SJCRH30 (cell line): ENCODE measurements at regions not wholly inside any gene's neighbourhood (a gene's known extent, or its start where the extent isn't known, plus 50 kb on each side); places are given as distances from the start of the nearest gene placed in this dataset.
"Not testable (repeated sequence)": the region's sequence is repeated elsewhere in the genome, so short reads cannot be mapped to it uniquely, and the experiment has no call there.

Experiments
- DNase-seq, 2 experiments: peaks; one replicate each; pipeline ENCODE4 v3.0.0-alpha.2; 2015 to 2020
- H3K27ac ChIP-seq: fragments of 250-450 bp; sonication (Bioruptor Pico); 2 replicates; pipeline ENCODE4 v1.5.1; 2020; ENCODE audit warnings: mild to moderate bottlenecking, moderate library complexity
- H3K27me3 ChIP-seq: fragments of 250-450 bp; sonication (Bioruptor Pico); 2 replicates; pipeline ENCODE4 v1.5.1; 2020; ENCODE audit warnings: mild to moderate bottlenecking, moderate library complexity
- H3K36me3 ChIP-seq: fragments of 250-450 bp; sonication (Bioruptor Pico); 2 replicates; pipeline ENCODE4 v1.5.1; 2020; ENCODE audit warnings: mild to moderate bottlenecking, moderate library complexity
- H3K4me1 ChIP-seq: fragments of 250-450 bp; sonication (Bioruptor Pico); 2 replicates; pipeline ENCODE4 v1.5.1; 2020; ENCODE audit warnings: mild to moderate bottlenecking, moderate library complexity
- H3K4me3 ChIP-seq: fragments of 250-450 bp; sonication (Bioruptor Pico); 2 replicates; pipeline ENCODE4 v1.5.1; 2020; ENCODE audit warnings: mild to moderate bottlenecking, moderate library complexity
- H3K9me3 ChIP-seq: fragments of 250-450 bp; sonication (Bioruptor Pico); replicated peaks from 2 replicates; pipeline ENCODE4 v1.5.1; 2020; ENCODE audit warnings: mild to moderate bottlenecking, moderate library complexity

DNA sequence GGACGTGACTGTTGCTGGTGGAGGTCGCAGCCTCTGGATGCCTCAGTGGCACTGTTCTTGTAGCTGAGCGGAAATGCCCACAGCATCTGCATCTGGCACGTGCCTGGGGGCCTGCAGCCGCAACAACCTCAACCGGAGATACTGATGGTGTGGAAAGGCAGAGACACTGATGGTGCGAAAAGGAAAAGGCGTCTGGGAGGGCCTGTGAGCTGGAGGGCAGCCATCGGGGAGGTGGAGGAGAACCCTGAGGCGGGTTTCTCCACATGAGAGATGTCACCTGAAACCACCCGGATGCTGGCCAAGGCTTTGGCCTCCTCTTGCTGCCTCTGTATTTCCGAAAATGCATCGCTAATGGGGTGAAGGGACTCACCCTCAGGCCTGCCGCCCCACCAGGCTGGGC lies 284.8 kb upstream of the WSB1 start:
- H3K36me3 ChIP-seq = no peaks in the 10 kb centered on the region
- H3K27ac ChIP-seq = no peak overlapping the region
- H3K4me1 ChIP-seq = no peaks in the 10 kb centered on the region
- no peak for DNase-seq
- no peaks in the 10 kb centered on the region for H3K9me3 ChIP-seq
- H3K27me3 ChIP-seq = no peaks in the 10 kb centered on the region
- H3K4me3 ChIP-seq = no peak overlapping the region

GRCh38 chr17:27010138-27010537 lies 283.8 kb upstream of the WSB1 start:
- H3K27me3 ChIP-seq, DNase-seq, H3K4me3 ChIP-seq, H3K27ac ChIP-seq, H3K36me3 ChIP-seq, H3K9me3 ChIP-seq, H3K4me1 ChIP-seq: not testable (repeated sequence)

DNA sequence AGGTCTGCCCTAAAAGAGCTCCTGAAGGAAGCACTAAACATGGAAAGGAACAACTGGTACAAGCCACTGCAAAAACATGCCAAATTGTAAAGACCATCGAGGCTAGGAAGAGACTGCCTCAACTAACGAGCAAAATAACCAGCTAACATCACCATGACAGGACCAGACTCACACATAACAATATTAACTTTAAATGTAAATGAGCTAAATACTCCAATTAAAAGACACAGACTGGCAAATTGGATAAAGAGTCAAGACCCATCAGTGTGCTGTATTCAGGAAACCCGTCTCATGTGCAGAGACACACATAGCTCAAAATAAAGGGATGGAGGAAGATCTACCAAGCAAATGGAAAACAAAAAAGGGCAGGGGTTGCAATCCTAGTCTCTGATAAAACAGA lies 263.4 kb upstream of the WSB1 start:
- H3K9me3 ChIP-seq, H3K27ac ChIP-seq, H3K27me3 ChIP-seq, H3K4me3 ChIP-seq, H3K4me1 ChIP-seq, DNase-seq, H3K36me3 ChIP-seq: not testable (repeated sequence)

GRCh38 chr17:27038676-27039075 lies 255.2 kb upstream of the WSB1 start:
- H3K9me3 ChIP-seq = no peaks in the 10 kb centered on the region
- no peaks in the 10 kb centered on the region for H3K27me3 ChIP-seq
- no peaks in the 10 kb centered on the region for H3K4me1 ChIP-seq
- no peak overlapping the region for H3K4me3 ChIP-seq
- DNase-seq = peak; percentile 45 to 59
- H3K27ac ChIP-seq = no peak overlapping the region
- H3K36me3 ChIP-seq = no peaks in the 10 kb centered on the region

- H3K4me3 ChIP-seq, H3K36me3 ChIP-seq, H3K4me1 ChIP-seq, H3K9me3 ChIP-seq, DNase-seq, H3K27ac ChIP-seq, H3K27me3 ChIP-seq: not testable (repeated sequence)
Measured at GRCh38 chr17:27045039-27045438, 248.9 kb upstream of the WSB1 start.

DNA sequence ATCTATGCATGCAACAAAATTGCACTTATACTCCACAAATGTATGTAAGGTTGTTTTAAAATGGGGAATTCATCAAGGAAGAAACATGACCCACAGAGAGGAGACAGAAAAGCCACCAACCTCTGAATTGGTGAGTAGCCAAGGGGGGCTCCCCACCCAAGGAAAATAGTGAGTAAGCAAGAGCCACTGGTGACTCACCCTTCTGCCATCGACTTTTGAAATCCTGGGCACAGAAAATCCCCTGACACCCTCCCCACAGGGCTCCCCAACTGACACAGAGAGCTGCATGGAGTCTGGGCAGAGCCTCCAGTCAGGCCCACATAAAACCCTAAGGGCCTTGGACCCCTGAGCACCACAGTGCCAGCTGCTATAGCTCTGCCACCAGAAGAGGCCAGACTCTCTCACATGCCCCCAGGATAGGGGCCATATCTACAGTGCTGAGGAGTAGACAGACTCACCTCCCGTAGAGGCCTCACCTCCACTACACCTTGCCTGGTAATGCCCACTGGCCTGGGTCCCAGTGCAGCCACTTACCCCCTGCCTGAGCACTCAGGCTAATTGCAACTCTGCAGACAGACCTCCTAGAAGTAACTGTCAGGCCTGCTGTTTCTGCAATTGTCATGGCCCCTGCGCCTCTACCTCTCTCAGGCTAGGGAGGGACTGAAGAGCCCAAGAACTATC lies 244.7 kb upstream of the WSB1 start:
- DNase-seq = no peak
- H3K27ac ChIP-seq = no peak overlapping the region

DNA sequence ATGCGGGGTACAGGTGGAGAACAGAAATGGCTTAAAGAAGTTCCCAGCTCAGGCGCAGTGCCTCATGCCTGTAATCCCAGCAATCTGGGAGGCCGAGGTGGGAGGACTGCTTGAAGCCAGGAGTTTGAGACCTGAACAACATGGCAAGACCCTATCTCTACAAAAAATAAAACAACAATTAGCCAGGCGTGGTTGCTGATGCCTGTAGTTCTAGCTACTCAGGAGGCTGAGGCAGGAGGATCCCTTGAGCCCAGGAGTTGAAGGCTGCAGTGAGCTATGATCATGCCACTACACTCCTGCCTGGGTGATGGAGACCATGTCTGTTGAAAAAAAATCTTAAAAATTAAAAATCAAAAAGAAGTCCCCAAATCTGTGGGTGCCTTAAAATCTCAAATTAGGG lies 228.3 kb upstream of the WSB1 start:
- Histone ChIP-seq H3K4me3 (no peak overlapping the region), H3K27me3 (peaks cover 5% of the 10 kb centered on the region), H3K4me1 (no peaks in the 10 kb centered on the region), H3K27ac (no peak overlapping the region), H3K9me3 (peaks cover 5% of the 10 kb centered on the region), H3K36me3 (no peaks in the 10 kb centered on the region)
- no peak for DNase-seq

More for the DNA sequence above, 244.7 kb upstream of the WSB1 start:
- Histone ChIP-seq H3K9me3 (no peaks in the 10 kb centered on the region), H3K36me3 (no peaks in the 10 kb centered on the region), H3K4me1 (no peaks in the 10 kb centered on the region), H3K27me3 (no peaks in the 10 kb centered on the region), H3K4me3 (no peak overlapping the region)

DNA sequence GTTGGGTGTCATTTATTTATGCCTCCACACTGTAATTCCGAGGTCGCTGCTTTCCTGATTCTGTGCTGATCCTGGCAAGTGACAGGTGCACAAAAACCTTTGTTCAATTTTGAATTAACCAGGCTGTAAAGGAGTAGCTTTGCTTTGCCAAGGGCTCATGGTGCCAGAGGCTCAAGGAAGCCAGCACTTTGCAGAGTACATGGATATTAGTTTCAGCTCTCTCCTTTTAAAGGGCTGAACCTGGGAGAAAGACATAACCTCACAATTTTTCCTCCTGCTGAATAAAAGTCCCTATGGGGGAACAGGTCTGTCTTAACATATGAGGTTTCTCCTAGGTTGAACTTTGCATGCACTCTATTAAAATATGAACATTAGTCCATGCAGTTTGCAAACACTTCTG lies 227.6 kb upstream of the WSB1 start:
- Histone ChIP-seq H3K9me3 (peaks cover 5% of the 10 kb centered on the region), H3K27ac (no peak overlapping the region), H3K27me3 (peaks cover 5% of the 10 kb centered on the region), H3K4me1 (no peaks in the 10 kb centered on the region), H3K36me3 (no peaks in the 10 kb centered on the region), H3K4me3 (no peak overlapping the region)
- DNase-seq = no peak

DNA sequence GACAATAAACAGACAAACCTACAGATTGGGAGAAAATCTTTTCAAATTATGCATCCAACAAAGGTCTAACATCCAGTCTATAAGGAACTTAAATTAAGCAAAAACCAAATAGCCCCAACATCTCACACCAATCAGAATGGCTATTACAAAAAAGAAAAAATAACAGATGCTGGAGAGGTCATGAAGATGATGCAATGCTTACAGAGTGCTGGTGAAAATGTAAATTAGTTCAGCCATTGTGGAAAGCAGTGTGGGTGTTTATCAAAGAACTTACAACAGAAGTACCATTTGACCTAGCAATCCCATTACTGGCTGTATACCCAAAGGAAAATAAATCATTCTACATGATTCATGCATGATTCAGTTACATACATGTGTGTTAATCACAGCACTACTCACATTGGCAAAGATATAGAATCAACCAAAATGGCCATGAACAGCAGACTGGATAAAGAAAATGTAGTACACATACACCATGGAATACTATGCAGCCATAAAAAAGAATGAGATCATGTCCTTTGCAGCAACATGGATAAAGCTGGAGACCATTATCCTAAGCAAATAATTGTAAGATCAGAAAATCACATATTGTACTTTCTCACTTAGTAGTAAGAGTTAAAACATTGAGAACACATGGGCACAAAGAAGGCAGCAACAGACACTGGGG lies 223.9 kb upstream of the WSB1 start:
- no peak overlapping the region for H3K4me3 ChIP-seq
- H3K27me3 ChIP-seq = peaks cover 5% of the 10 kb centered on the region; the same call in 1 of the 2 replicates
- H3K36me3 ChIP-seq = no peaks in the 10 kb centered on the region
- no peak for DNase-seq
- no peak overlapping the region for H3K27ac ChIP-seq
- no peaks in the 10 kb centered on the region for H3K4me1 ChIP-seq
- H3K9me3 ChIP-seq = peaks cover 5% of the 10 kb centered on the region

- H3K27ac ChIP-seq = no peak overlapping the region
- no peak overlapping the region for H3K4me3 ChIP-seq
- H3K4me1 ChIP-seq = no peaks in the 10 kb centered on the region
- no peak for DNase-seq
- peaks cover 5% of the 10 kb centered on the region for H3K9me3 ChIP-seq
- peaks cover 5% of the 10 kb centered on the region; the same call in 1 of the 2 replicates for H3K27me3 ChIP-seq
- no peaks in the 10 kb centered on the region for H3K36me3 ChIP-seq
Measured at GRCh38 chr17:27070836-27071235, 223.1 kb upstream of the WSB1 start.

DNA sequence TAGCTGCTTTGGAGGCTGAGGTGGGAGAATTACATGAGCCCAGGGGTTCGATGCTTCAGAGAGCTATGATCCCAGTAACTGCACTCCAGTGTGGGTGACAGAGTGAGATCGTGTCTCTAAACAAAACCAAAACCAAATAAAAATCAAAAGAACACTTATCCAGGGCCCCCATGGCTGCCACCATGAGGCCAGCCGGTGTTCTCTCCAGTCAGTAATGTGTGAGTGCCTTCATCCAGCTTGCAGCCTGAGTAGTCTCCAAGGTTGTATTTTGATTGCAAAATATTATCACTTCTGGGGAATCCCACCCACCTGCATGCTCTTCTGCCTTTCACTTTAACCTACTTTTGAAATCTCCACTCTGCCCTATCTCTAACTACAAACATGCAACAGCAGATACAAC lies 221.0 kb upstream of the WSB1 start:
- H3K4me3 ChIP-seq = no peak overlapping the region
- no peaks in the 10 kb centered on the region for H3K4me1 ChIP-seq
- H3K9me3 ChIP-seq = peaks cover 5% of the 10 kb centered on the region
- no peak overlapping the region for H3K27ac ChIP-seq
- no peak for DNase-seq
- no peaks in the 10 kb centered on the region for H3K36me3 ChIP-seq
- H3K27me3 ChIP-seq = no peaks in the 10 kb centered on the region

DNA sequence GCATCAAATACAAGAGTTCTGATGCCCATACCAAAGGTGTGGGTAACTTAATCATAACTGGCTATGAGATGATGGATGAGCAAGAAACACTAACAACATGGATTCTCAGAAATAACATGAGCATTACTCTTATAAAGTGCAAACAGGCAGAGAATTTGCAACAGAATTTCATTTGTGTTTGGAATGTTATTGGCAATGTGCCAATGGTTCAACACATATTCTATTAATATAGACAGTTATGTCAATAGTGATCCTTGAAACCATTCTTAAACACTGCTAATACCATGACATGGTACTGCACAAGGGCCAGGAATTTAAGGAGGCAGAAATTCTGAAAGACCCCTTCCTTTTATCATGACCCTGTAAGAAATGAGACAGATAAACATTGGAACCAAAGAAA lies 217.1 kb upstream of the WSB1 start:
- H3K27ac ChIP-seq = no peak overlapping the region
- H3K9me3 ChIP-seq = no peaks in the 10 kb centered on the region
- DNase-seq = no peak
- H3K4me1 ChIP-seq = no peaks in the 10 kb centered on the region
- H3K36me3 ChIP-seq = no peaks in the 10 kb centered on the region
- no peak overlapping the region for H3K4me3 ChIP-seq
- H3K27me3 ChIP-seq = no peaks in the 10 kb centered on the region

- Histone ChIP-seq H3K27me3 (no peaks in the 10 kb centered on the region), H3K4me3 (no peak overlapping the region), H3K4me1 (no peaks in the 10 kb centered on the region), H3K27ac (no peak overlapping the region), H3K9me3 (no peaks in the 10 kb centered on the region), H3K36me3 (no peaks in the 10 kb centered on the region)
- no peak for DNase-seq
Measured at GRCh38 chr17:27078296-27078695, 215.6 kb upstream of the WSB1 start.

- Histone ChIP-seq H3K27ac (no peak overlapping the region), H3K4me3 (no peak overlapping the region), H3K4me1 (no peaks in the 10 kb centered on the region), H3K36me3 (no peaks in the 10 kb centered on the region), H3K27me3 (no peaks in the 10 kb centered on the region), H3K9me3 (no peaks in the 10 kb centered on the region)
- DNase-seq = no peak
Measured at GRCh38 chr17:27079660-27080059, 214.3 kb upstream of the WSB1 start.

- no peaks in the 10 kb centered on the region for H3K9me3 ChIP-seq
- no peaks in the 10 kb centered on the region for H3K4me1 ChIP-seq
- no peaks in the 10 kb centered on the region for H3K27me3 ChIP-seq
- no peak for DNase-seq
- H3K27ac ChIP-seq = no peak overlapping the region
- no peaks in the 10 kb centered on the region for H3K36me3 ChIP-seq
- H3K4me3 ChIP-seq = no peak overlapping the region
Measured at GRCh38 chr17:27081002-27081638, 212.8 kb upstream of the WSB1 start.
